Islet precursor cell (in vitro differentiated cells): ENCODE measurements at regions not wholly inside any gene's neighbourhood (a gene's known extent, or its start where the extent isn't known, plus 50 kb on each side); places are given as distances from the start of the nearest gene placed in this dataset.
"Not testable (repeated sequence)": the region's sequence is repeated elsewhere in the genome, so short reads cannot be mapped to it uniquely, and the experiment has no call there.

Source experiments
- DNase-seq: peaks from one replicate; pipeline ENCODE4 v3.0.0-alpha.2; 2018

- no peak for DNase-seq
Observed at GRCh38 chr5:45081082-45081481, 272.3 kb downstream of the MRPS30 start.

GRCh38 chr5:45089870-45090269 is 281.1 kb downstream of the MRPS30 start:
- DNase-seq: no peak

- DNase-seq: no peak
Observed at GRCh38 chr5:45093377-45093776, 284.6 kb downstream of the MRPS30 start.

GRCh38 chr5:45094876-45095440 is 286.2 kb downstream of the MRPS30 start:
- no peak for DNase-seq

GRCh38 chr5:45098483-45098882 is 289.7 kb downstream of the MRPS30 start:
- DNase-seq: no peak

- no peak for DNase-seq
Observed at GRCh38 chr5:45101146-45101545, 292.4 kb downstream of the MRPS30 start.

- no peak for DNase-seq
Observed at GRCh38 chr5:45105491-45105994, 296.8 kb downstream of the MRPS30 start.

- DNase-seq: no peak
Observed at GRCh38 chr5:45109062-45109461, 300.3 kb downstream of the MRPS30 start.

GRCh38 chr5:45109636-45110035 is 300.9 kb downstream of the MRPS30 start:
- no peak for DNase-seq

- DNase-seq: no peak
Observed at GRCh38 chr5:45110399-45110798, 301.7 kb downstream of the MRPS30 start.

- DNase-seq: no peak
Observed at GRCh38 chr5:45113726-45114125, 305.0 kb downstream of the MRPS30 start.

GRCh38 chr5:45132972-45133371 is 324.2 kb downstream of the MRPS30 start:
- DNase-seq: no peak

GRCh38 chr5:45162974-45163373 is 354.2 kb downstream of the MRPS30 start:
- no peak for DNase-seq

GRCh38 chr5:45171563-45171962 is 362.8 kb downstream of the MRPS30 start:
- no peak for DNase-seq

- not testable (repeated sequence) for DNase-seq
Observed at GRCh38 chr5:45172634-45173033, 363.9 kb downstream of the MRPS30 start.

GRCh38 chr5:45179686-45180085 is 370.9 kb downstream of the MRPS30 start:
- DNase-seq: no peak

GRCh38 chr5:45189042-45189441 is 380.3 kb downstream of the MRPS30 start:
- no peak for DNase-seq

GRCh38 chr5:45189481-45189880 is 380.7 kb downstream of the MRPS30 start:
- no peak for DNase-seq

GRCh38 chr5:45195026-45195425 is 386.3 kb downstream of the MRPS30 start:
- DNase-seq: no peak
